Keratinocyte (primary cell): ENCODE measurements at regions not wholly inside any gene's neighbourhood (a gene's known extent, or its start where the extent isn't known, plus 50 kb on each side); places are given as distances from the start of the nearest gene placed in this dataset.
"Not testable (repeated sequence)": the region's sequence is repeated elsewhere in the genome, so short reads cannot be mapped to it uniquely, and the experiment has no call there.

ENCODE experiments used
- DNase-seq: peaks from one replicate; pipeline ENCODE4 v3.0.0-alpha.2; 2011; ENCODE audit warnings: low read depth, missing footprints, low spot score
- FAIRE-seq: peaks from 2 replicates; lab custom pipeline; 2011; peaks lifted over from hg19 to GRCh38; lab: Jason Lieb, UNC
- H2AFZ ChIP-seq: 2 replicates; pipeline ENCODE4 v1.6.0; 2012; ENCODE audit warnings: low read length, control low read depth, inconsistent platforms; ENCODE audit not compliant: control insufficient read depth
- H3K27ac ChIP-seq: 2 replicates; pipeline ENCODE4 v1.5.1; 2011; ENCODE audit warnings: low read length; ENCODE audit not compliant: control insufficient read depth, insufficient read depth
- H3K27me3 ChIP-seq: 3 replicates; pipeline ENCODE4 v1.6.0; 2011; ENCODE audit warnings: low read length; ENCODE audit not compliant: control insufficient read depth, insufficient read depth; ENCODE audit errors: extremely low read depth
- H3K36me3 ChIP-seq, 2 experiments: 2 replicates in 1 of 2; 3 replicates in 1 of 2; pipeline ENCODE4 v1.5.1; 2011; ENCODE audit warnings: low read length in 2 of 2, mild to moderate bottlenecking in 1 of 2; ENCODE audit not compliant: control insufficient read depth in 2 of 2, insufficient read depth in 2 of 2; ENCODE audit errors: extremely low read depth in 1 of 2
- H3K4me1 ChIP-seq: 3 replicates; pipeline ENCODE4 v1.5.1; 2011; ENCODE audit warnings: low read length; ENCODE audit not compliant: control insufficient read depth, insufficient read depth; ENCODE audit errors: extremely low read depth
- H3K4me2 ChIP-seq: 3 replicates; pipeline ENCODE4 v1.6.0; 2011; ENCODE audit warnings: low read depth, low read length; ENCODE audit not compliant: control insufficient read depth, insufficient read depth; ENCODE audit errors: extremely low read depth
- H3K4me3 ChIP-seq, 3 experiments: fragments of 200-600 bp in 1 of 3; sonication (generic) in 1 of 3; 2 replicates in 2 of 3; 3 replicates in 1 of 3; pipeline ENCODE4 v1.5.1; 2011 to 2016; ENCODE audit warnings: low read length in 3 of 3, mild to moderate bottlenecking in 3 of 3, control low read depth in 2 of 3, inconsistent platforms in 1 of 3, low read depth in 1 of 3, mixed read lengths in 1 of 3, mixed run types in 1 of 3, moderate library complexity in 1 of 3; ENCODE audit not compliant: control insufficient read depth in 2 of 3, insufficient read depth in 2 of 3; ENCODE audit errors: extremely low read depth in 1 of 3
- H3K79me2 ChIP-seq: 2 replicates; pipeline ENCODE4 v1.6.0; 2012; ENCODE audit warnings: low read length; ENCODE audit not compliant: control insufficient read depth, insufficient read depth
- H3K9ac ChIP-seq: 3 replicates; pipeline ENCODE4 v1.6.0; 2011; ENCODE audit warnings: low read length; ENCODE audit not compliant: control insufficient read depth, insufficient read depth; ENCODE audit errors: extremely low read depth
- H3K9me1 ChIP-seq: 3 replicates; pipeline ENCODE4 v1.6.0; 2011; ENCODE audit warnings: low read length; ENCODE audit not compliant: control insufficient read depth, insufficient read depth; ENCODE audit errors: extremely low read depth
- H3K9me3 ChIP-seq: 2 replicates; pipeline ENCODE4 v1.5.1; 2012; ENCODE audit warnings: low read depth, low read length; ENCODE audit not compliant: control insufficient read depth
- H4K20me1 ChIP-seq: 3 replicates; pipeline ENCODE4 v1.6.0; 2011; ENCODE audit warnings: low read length; ENCODE audit not compliant: control insufficient read depth, insufficient read depth; ENCODE audit errors: extremely low read depth
- CTCF ChIP-seq, 3 experiments: IDR thresholded peaks in 1 of 3; conservative IDR thresholded peaks in 1 of 3; optimal IDR thresholded peaks in 1 of 3; 2 replicates in 2 of 3; 3 replicates in 1 of 3; pipeline versions ENCODE3 to v1.5.1; 2011; ENCODE audit warnings: low read length in 3 of 3, mild to moderate bottlenecking in 3 of 3, moderate library complexity in 2 of 3, control low read depth in 1 of 3, inconsistent platforms in 1 of 3; ENCODE audit not compliant: insufficient read depth in 2 of 3; ENCODE audit errors: extremely low read depth in 1 of 3
- EZH2 ChIP-seq: IDR thresholded peaks from one replicate; pipeline ENCODE4 v1.6.1; 2012; ENCODE audit warnings: inconsistent platforms, mild to moderate bottlenecking, low read length, moderate library complexity
- dilution Hi-C: fragments of 300-500 bp; cut with MboI; formaldehyde crosslinking; loops from one replicate; pipeline ENCODE4 v1.7.0; 2020; ENCODE audit warnings: low sequenced_read_pairs; ENCODE audit not compliant: extremely low pct_ligation_motif_present

GRCh38 chr17:33955461-33955860, 299.6 kb upstream of the CCL2 start:
- Histone ChIP-seq H2AFZ (no peak overlapping the region), H3K9me3 (no peaks in the 10 kb centered on the region), H3K36me3 (no peaks in the 10 kb centered on the region), H3K9ac (no peak overlapping the region), H3K4me2 (no peak overlapping the region), H3K4me3 (no peak overlapping the region), H3K9me1 (no peaks in the 10 kb centered on the region), H3K79me2 (no peaks in the 10 kb centered on the region), H3K27ac (no peak overlapping the region), H4K20me1 (no peaks in the 10 kb centered on the region), H3K4me1 (no peaks in the 10 kb centered on the region), H3K27me3 (no peaks in the 10 kb centered on the region)
- dilution Hi-C loops = loop anchor here (25.0 kb wide), 1 partner anchor 182 kb away; no protein-coding TSS in a partner anchor
- DNase-seq (no peak), FAIRE-seq (no peak)
- TF ChIP-seq CTCF (optimal IDR thresholded peaks at IDR 0.05 in 1 of 3, IDR thresholded peaks at IDR 0.05 in 1 of 3, conservative IDR thresholded peaks at IDR 0.05 in 1 of 3; ENCODE audit: extremely low read depth in 1 of 3, insufficient read depth in 2 of 3, low read length in 3 of 3) (no peak), EZH2 (no peak)

- H3K79me2 ChIP-seq, H3K9me3 ChIP-seq, H2AFZ ChIP-seq, H3K27ac ChIP-seq, DNase-seq, H3K4me2 ChIP-seq, H3K9me1 ChIP-seq, FAIRE-seq, H3K9ac ChIP-seq, H4K20me1 ChIP-seq, H3K4me3 ChIP-seq, H3K4me1 ChIP-seq, H3K36me3 ChIP-seq, H3K27me3 ChIP-seq: not testable (repeated sequence)
- dilution Hi-C loops = loop anchor here (25.0 kb wide), 1 partner anchor 178 kb away; no protein-coding TSS in a partner anchor
Measured at GRCh38 chr17:33959098-33959497, 296.0 kb upstream of the CCL2 start.
